GM18909 (cell line): ENCODE measurements at regions not wholly inside any gene's neighbourhood (a gene's known extent, or its start where the extent isn't known, plus 50 kb on each side); places are given as distances from the start of the nearest gene placed in this dataset.

ENCODE experiments used
- ATAC-seq: cut with Tn5 transposase; IDR thresholded peaks from one replicate; pipeline ENCODE4 v1.9.1; 2021; ENCODE audit warnings: mild to moderate bottlenecking; ENCODE audit not compliant: unreplicated experiment, poor library complexity

GRCh38 chr4:133776961-133777360, 424.6 kb downstream of the PABPC4L start:
- ATAC-seq, result no peak

- ATAC-seq, result no peak
These were observed 425.1 kb downstream of the PABPC4L start for GRCh38 chr4:133776503-133776902.

GRCh38 chr4:133775881-133776280, 425.7 kb downstream of the PABPC4L start:
- ATAC-seq, result no peak

GRCh38 chr4:133775469-133775868, 426.1 kb downstream of the PABPC4L start:
- ATAC-seq, result no peak

GRCh38 chr4:133759428-133759827, 442.2 kb downstream of the PABPC4L start:
- no peak for ATAC-seq

GRCh38 chr4:133741766-133742165, 459.8 kb downstream of the PABPC4L start:
- ATAC-seq, result no peak

- ATAC-seq, result no peak
These were observed 481.6 kb downstream of the PABPC4L start for GRCh38 chr4:133720001-133720400.

- no peak for ATAC-seq
These were observed 482.5 kb downstream of the PABPC4L start for GRCh38 chr4:133719098-133719497.

GRCh38 chr4:133714211-133714610, 487.4 kb downstream of the PABPC4L start:
- no peak for ATAC-seq

GRCh38 chr4:133713340-133713739, 488.2 kb downstream of the PABPC4L start:
- ATAC-seq, result no peak

GRCh38 chr4:133711817-133712216, 489.8 kb downstream of the PABPC4L start:
- ATAC-seq, result no peak

GRCh38 chr4:133694416-133694815, 507.2 kb downstream of the PABPC4L start:
- ATAC-seq, result no peak

GRCh38 chr4:133683967-133684366, 517.6 kb downstream of the PABPC4L start:
- no peak for ATAC-seq

GRCh38 chr4:133668061-133668851, 519.2 kb downstream of the PCDH10 start:
- ATAC-seq, result no peak

- ATAC-seq, result no peak
These were observed 498.1 kb downstream of the PCDH10 start for GRCh38 chr4:133647206-133647605.

- no peak for ATAC-seq
These were observed 492.1 kb downstream of the PCDH10 start for GRCh38 chr4:133641191-133641590.

- no peak for ATAC-seq
These were observed 489.7 kb downstream of the PCDH10 start for GRCh38 chr4:133638751-133639150.

- no peak for ATAC-seq
These were observed 488.1 kb downstream of the PCDH10 start for GRCh38 chr4:133637161-133637560.

- ATAC-seq, result no peak
These were observed 475.6 kb downstream of the PCDH10 start for GRCh38 chr4:133624744-133625143.

GRCh38 chr4:133623847-133624246, 474.8 kb downstream of the PCDH10 start:
- ATAC-seq, result no peak

- no peak for ATAC-seq
These were observed 472.5 kb downstream of the PCDH10 start for GRCh38 chr4:133621628-133622027.

GRCh38 chr4:133620555-133620954, 471.5 kb downstream of the PCDH10 start:
- no peak for ATAC-seq
